ENCODE measurements at regions not wholly inside any gene's neighbourhood (a gene's known extent, or its start where the extent isn't known, plus 50 kb on each side); places are given as distances from the start of the nearest gene placed in this dataset.

- TF ChIP-seq, protein P1, sequence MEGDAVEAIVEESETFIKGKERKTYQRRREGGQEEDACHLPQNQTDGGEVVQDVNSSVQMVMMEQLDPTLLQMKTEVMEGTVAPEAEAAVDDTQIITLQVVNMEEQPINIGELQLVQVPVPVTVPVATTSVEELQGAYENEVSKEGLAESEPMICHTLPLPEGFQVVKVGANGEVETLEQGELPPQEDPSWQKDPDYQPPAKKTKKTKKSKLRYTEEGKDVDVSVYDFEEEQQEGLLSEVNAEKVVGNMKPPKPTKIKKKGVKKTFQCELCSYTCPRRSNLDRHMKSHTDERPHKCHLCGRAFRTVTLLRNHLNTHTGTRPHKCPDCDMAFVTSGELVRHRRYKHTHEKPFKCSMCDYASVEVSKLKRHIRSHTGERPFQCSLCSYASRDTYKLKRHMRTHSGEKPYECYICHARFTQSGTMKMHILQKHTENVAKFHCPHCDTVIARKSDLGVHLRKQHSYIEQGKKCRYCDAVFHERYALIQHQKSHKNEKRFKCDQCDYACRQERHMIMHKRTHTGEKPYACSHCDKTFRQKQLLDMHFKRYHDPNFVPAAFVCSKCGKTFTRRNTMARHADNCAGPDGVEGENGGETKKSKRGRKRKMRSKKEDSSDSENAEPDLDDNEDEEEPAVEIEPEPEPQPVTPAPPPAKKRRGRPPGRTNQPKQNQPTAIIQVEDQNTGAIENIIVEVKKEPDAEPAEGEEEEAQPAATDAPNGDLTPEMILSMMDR (IDR thresholded peaks at IDR 0.05 in 2 of 3, conservative IDR thresholded peaks at IDR 0.05 in 1 of 3; ENCODE audit: borderline replicate concordance in 1 of 3, insufficient read depth in 1 of 3, low read depth in 2 of 3, low read length in 2 of 3): no peak
- TF ChIP-seq EGR1 (IDR thresholded peaks at IDR 0.05; ENCODE audit: low read depth) (no peak), SIN3A (IDR thresholded peaks at IDR 0.05; ENCODE audit: low read depth) (no peak), POLR2A (IDR thresholded peaks at IDR 0.05; ENCODE audit: borderline replicate concordance, extremely low read depth, insufficient read depth, insufficient read length) (no peak), POLR2AphosphoS5 (IDR thresholded peaks at IDR 0.05; ENCODE audit: low read depth, low read length) (no peak), CEBPB (IDR thresholded peaks at IDR 0.05; ENCODE audit: low read depth) (no peak), SRF (IDR thresholded peaks at IDR 0.05; ENCODE audit: low read depth) (no peak), EZH2phosphoT487 (IDR thresholded peaks at IDR 0.05; ENCODE audit: borderline replicate concordance) (no peak), SP1 (IDR thresholded peaks at IDR 0.05; ENCODE audit: low read depth) (no peak)
- TF ChIP-seq, protein P2, sequence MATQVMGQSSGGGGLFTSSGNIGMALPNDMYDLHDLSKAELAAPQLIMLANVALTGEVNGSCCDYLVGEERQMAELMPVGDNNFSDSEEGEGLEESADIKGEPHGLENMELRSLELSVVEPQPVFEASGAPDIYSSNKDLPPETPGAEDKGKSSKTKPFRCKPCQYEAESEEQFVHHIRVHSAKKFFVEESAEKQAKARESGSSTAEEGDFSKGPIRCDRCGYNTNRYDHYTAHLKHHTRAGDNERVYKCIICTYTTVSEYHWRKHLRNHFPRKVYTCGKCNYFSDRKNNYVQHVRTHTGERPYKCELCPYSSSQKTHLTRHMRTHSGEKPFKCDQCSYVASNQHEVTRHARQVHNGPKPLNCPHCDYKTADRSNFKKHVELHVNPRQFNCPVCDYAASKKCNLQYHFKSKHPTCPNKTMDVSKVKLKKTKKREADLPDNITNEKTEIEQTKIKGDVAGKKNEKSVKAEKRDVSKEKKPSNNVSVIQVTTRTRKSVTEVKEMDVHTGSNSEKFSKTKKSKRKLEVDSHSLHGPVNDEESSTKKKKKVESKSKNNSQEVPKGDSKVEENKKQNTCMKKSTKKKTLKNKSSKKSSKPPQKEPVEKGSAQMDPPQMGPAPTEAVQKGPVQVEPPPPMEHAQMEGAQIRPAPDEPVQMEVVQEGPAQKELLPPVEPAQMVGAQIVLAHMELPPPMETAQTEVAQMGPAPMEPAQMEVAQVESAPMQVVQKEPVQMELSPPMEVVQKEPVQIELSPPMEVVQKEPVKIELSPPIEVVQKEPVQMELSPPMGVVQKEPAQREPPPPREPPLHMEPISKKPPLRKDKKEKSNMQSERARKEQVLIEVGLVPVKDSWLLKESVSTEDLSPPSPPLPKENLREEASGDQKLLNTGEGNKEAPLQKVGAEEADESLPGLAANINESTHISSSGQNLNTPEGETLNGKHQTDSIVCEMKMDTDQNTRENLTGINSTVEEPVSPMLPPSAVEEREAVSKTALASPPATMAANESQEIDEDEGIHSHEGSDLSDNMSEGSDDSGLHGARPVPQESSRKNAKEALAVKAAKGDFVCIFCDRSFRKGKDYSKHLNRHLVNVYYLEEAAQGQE (IDR thresholded peaks at IDR 0.05; ENCODE audit: low read depth): no peak
Measured at GRCh38 chr22:34834059-34834458, 231.9 kb upstream of the ISX start.
